Stimulated activated CD4-positive, alpha-beta T cell treated with anti-CD3 and anti-CD28 coated beads, Interleukin-2, amount 100 ng/mL, for 4 hours (primary cell): ENCODE measurements at regions not wholly inside any gene's neighbourhood (a gene's known extent, or its start where the extent isn't known, plus 50 kb on each side); places are given as distances from the start of the nearest gene placed in this dataset.

Experiments used
- DNase-seq: peaks from one replicate; pipeline ENCODE4 v3.0.0-alpha.2; 2020; ENCODE audit warnings: low read depth

GRCh38 chr6:15734118-15734897, 71.5 kb upstream of the DTNBP1 start:
- DNase-seq: no peak

GRCh38 chr6:15730922-15731321, 68.1 kb upstream of the DTNBP1 start:
- DNase-seq: no peak

- no peak for DNase-seq
Observed at GRCh38 chr6:15730442-15730841, 67.6 kb upstream of the DTNBP1 start.

- DNase-seq: no peak
Observed at GRCh38 chr6:15722731-15723130, 59.9 kb upstream of the DTNBP1 start.

GRCh38 chr6:15716889-15717288, 54.1 kb upstream of the DTNBP1 start:
- DNase-seq: no peak

GRCh38 chr6:15715851-15716250, 53.0 kb upstream of the DTNBP1 start:
- DNase-seq: no peak

- no peak for DNase-seq
Observed at GRCh38 chr6:15715060-15715459, 52.2 kb upstream of the DTNBP1 start.

- no peak for DNase-seq
Observed at GRCh38 chr6:15714658-15715057, 51.8 kb upstream of the DTNBP1 start.

- DNase-seq: no peak
Observed at GRCh38 chr6:15713325-15713724, 50.5 kb upstream of the DTNBP1 start.

- DNase-seq: no peak
Observed at GRCh38 chr6:15712797-15713196, 50.0 kb upstream of the DTNBP1 start.
